Suprapubic skin (tissue), 4 donors: ENCODE measurements at regions not wholly inside any gene's neighbourhood (a gene's known extent, or its start where the extent isn't known, plus 50 kb on each side); places are given as distances from the start of the nearest gene placed in this dataset.

Source experiments
- DNase-seq, 2 donors: peaks; one replicate each; pipeline ENCODE4 v3.0.0-alpha.2; 2019; ENCODE audit warnings: low spot score in 2 of 2
- H3K27ac ChIP-seq: fragments of 200-600 bp; sonication (generic); one replicate; pipeline ENCODE4 v1.5.1; 2019
- H3K27me3 ChIP-seq: fragments of 200-600 bp; sonication (generic); one replicate; pipeline ENCODE4 v1.5.1; 2019
- H3K36me3 ChIP-seq: fragments of 200-600 bp; sonication (generic); one replicate; pipeline ENCODE4 v1.5.1; 2019
- H3K4me1 ChIP-seq: fragments of 200-600 bp; sonication (generic); one replicate; pipeline ENCODE4 v1.5.1; 2019
- H3K4me3 ChIP-seq: fragments of 200-600 bp; sonication (generic); one replicate; pipeline ENCODE4 v1.5.1; 2019; ENCODE audit warnings: mild to moderate bottlenecking
- H3K9me3 ChIP-seq: fragments of 200-600 bp; sonication (generic); one replicate; pipeline ENCODE4 v1.5.1; 2019
- CTCF ChIP-seq, 2 donors: fragments of 200-600 bp in 1 of 2; fragments of 450-650 bp in 1 of 2; sonication (generic) in 1 of 2; IDR thresholded peaks; one replicate each; pipeline ENCODE4 v1.5.1; 2016 to 2019; ENCODE audit warnings: antibody characterized with exemption in 2 of 2, mild to moderate bottlenecking in 1 of 2, moderate library complexity in 1 of 2
- EP300 ChIP-seq: sonication (generic); formaldehyde crosslinking; IDR thresholded peaks from one replicate; pipeline ENCODE4 v1.6.1; 2017; ENCODE audit warnings: antibody characterized with exemption
- POLR2A ChIP-seq, 2 donors: fragments of 450-650 bp; IDR thresholded peaks; one replicate each; pipeline ENCODE4 v1.6.1; 2017; ENCODE audit warnings: antibody characterized with exemption in 2 of 2, mild to moderate bottlenecking in 2 of 2, moderate library complexity in 2 of 2
- POLR2AphosphoS5 ChIP-seq, 3 donors: sonication (generic); formaldehyde crosslinking; IDR thresholded peaks; one replicate each; pipeline ENCODE4 v1.6.1; 2017; ENCODE audit warnings: antibody characterized with exemption in 3 of 3
- WGBS: methylation state at CpG from one replicate; pipeline ENCODE4 v1.1.5; 2018; 5-methylcytosine and 5-hydroxymethylcytosine counted together

- WGBS = 84% methylated on average over 5 of the region's 5 CpGs
- H3K27ac ChIP-seq = no peak overlapping the region
- no peak overlapping the region for H3K4me3 ChIP-seq
- H3K4me1 ChIP-seq = no peaks in the 10 kb centered on the region
- no peaks in the 10 kb centered on the region for H3K36me3 ChIP-seq
- H3K27me3 ChIP-seq = no peaks in the 10 kb centered on the region
- H3K9me3 ChIP-seq = no peaks in the 10 kb centered on the region
- no peak for TF ChIP-seq POLR2AphosphoS5 (IDR thresholded peaks at IDR 0.05)
- no peak for TF ChIP-seq POLR2A (IDR thresholded peaks at IDR 0.05)
- no peak for TF ChIP-seq CTCF (IDR thresholded peaks at IDR 0.05)
- no peak for TF ChIP-seq EP300
- DNase-seq = no peak
These were observed 649.7 kb downstream of the METTL15 start for GRCh38 chr11:28757725-28758515.

GRCh38 chr11:28756977-28757376, 648.8 kb downstream of the METTL15 start:
- WGBS = 33% methylated on average over 1 of the region's 1 CpG
- no peaks in the 10 kb centered on the region for H3K36me3 ChIP-seq
- TF ChIP-seq POLR2A (IDR thresholded peaks at IDR 0.05) = no peak
- TF ChIP-seq POLR2AphosphoS5 (IDR thresholded peaks at IDR 0.05) = no peak
- no peak for TF ChIP-seq CTCF (IDR thresholded peaks at IDR 0.05)
- no peak for TF ChIP-seq EP300
- H3K27me3 ChIP-seq = no peaks in the 10 kb centered on the region
- no peak for DNase-seq
- H3K27ac ChIP-seq = no peak overlapping the region
- H3K4me1 ChIP-seq = no peaks in the 10 kb centered on the region
- no peaks in the 10 kb centered on the region for H3K9me3 ChIP-seq
- no peak overlapping the region for H3K4me3 ChIP-seq

GRCh38 chr11:28743061-28743550, 634.9 kb downstream of the METTL15 start:
- TF ChIP-seq EP300 (no peak), POLR2A (IDR thresholded peaks at IDR 0.05) (no peak), CTCF (IDR thresholded peaks at IDR 0.05) (no peak), POLR2AphosphoS5 (IDR thresholded peaks at IDR 0.05) (no peak)
- Histone ChIP-seq H3K4me1 (no peaks in the 10 kb centered on the region), H3K27ac (no peak overlapping the region), H3K36me3 (no peaks in the 10 kb centered on the region), H3K4me3 (no peak overlapping the region), H3K27me3 (no peaks in the 10 kb centered on the region), H3K9me3 (no peaks in the 10 kb centered on the region)
- DNase-seq = no peak

GRCh38 chr11:28739489-28740280, 631.5 kb downstream of the METTL15 start:
- Histone ChIP-seq H3K9me3 (no peaks in the 10 kb centered on the region), H3K27me3 (no peaks in the 10 kb centered on the region), H3K36me3 (no peaks in the 10 kb centered on the region), H3K27ac (no peak overlapping the region), H3K4me3 (no peak overlapping the region), H3K4me1 (no peaks in the 10 kb centered on the region)
- no peak for DNase-seq
- no peak for TF ChIP-seq CTCF (IDR thresholded peaks at IDR 0.05)
- WGBS = 50% methylated on average over 4 of the region's 4 CpGs

GRCh38 chr11:28738549-28738948, 630.4 kb downstream of the METTL15 start:
- DNase-seq = no peak
- H3K36me3 ChIP-seq = no peaks in the 10 kb centered on the region
- H3K9me3 ChIP-seq = no peaks in the 10 kb centered on the region
- no peak overlapping the region for H3K4me3 ChIP-seq
- H3K4me1 ChIP-seq = no peaks in the 10 kb centered on the region
- no peak overlapping the region for H3K27ac ChIP-seq
- no peaks in the 10 kb centered on the region for H3K27me3 ChIP-seq
- TF ChIP-seq CTCF (IDR thresholded peaks at IDR 0.05) (no peak), EP300 (no peak), POLR2AphosphoS5 (IDR thresholded peaks at IDR 0.05) (no peak), POLR2A (IDR thresholded peaks at IDR 0.05) (no peak)
